ENCODE measurements at regions not wholly inside any gene's neighbourhood (a gene's known extent, or its start where the extent isn't known, plus 50 kb on each side); places are given as distances from the start of the nearest gene placed in this dataset.
"Not testable (repeated sequence)": the region's sequence is repeated elsewhere in the genome, so short reads cannot be mapped to it uniquely, and the experiment has no call there.

GRCh38 chrX:50980251-50980650 is 69.7 kb downstream of the BMP15 start:
- H3K27me3 ChIP-seq = peaks cover 0 to 12% of the 10 kb centered on the region in 2 donors
- TF ChIP-seq POLR2A (IDR thresholded peaks at IDR 0.05) (no peak), CTCF (IDR thresholded peaks at IDR 0.05) (no peak)
- H3K4me1 ChIP-seq = no peaks in the 10 kb centered on the region
- DNase-seq = no peak
- no peak overlapping the region for H3K4me3 ChIP-seq
- H3K27ac ChIP-seq = no peak overlapping the region
- H3K9me3 ChIP-seq = no peaks in the 10 kb centered on the region
- intact Hi-C loops (cut with DNase I; ENCODE audit: low total_unique reads) = no loop called here
- no peaks in the 10 kb centered on the region for H3K36me3 ChIP-seq

GRCh38 chrX:50988649-50989048 is 78.1 kb downstream of the BMP15 start:
- Histone ChIP-seq H3K9me3 (no peaks in the 10 kb centered on the region), H3K36me3 (no peaks in the 10 kb centered on the region), H3K27ac (no peak overlapping the region), H3K27me3 (no peaks in the 10 kb centered on the region), H3K4me3 (no peak overlapping the region), H3K4me1 (no peaks in the 10 kb centered on the region)
- DNase-seq = no peak
- intact Hi-C loops (cut with DNase I; ENCODE audit: low total_unique reads) = no loop called here
- peak in 1 of 4 experiments; percentile 46 for TF ChIP-seq CTCF (IDR thresholded peaks at IDR 0.05)
- no peak for TF ChIP-seq POLR2A (IDR thresholded peaks at IDR 0.05)

GRCh38 chrX:50996930-50997329 is 86.4 kb downstream of the BMP15 start:
- intact Hi-C loops (cut with DNase I; ENCODE audit: low total_unique reads) = no loop called here
- Histone ChIP-seq H3K36me3 (no peaks in the 10 kb centered on the region), H3K4me3 (no peak overlapping the region), H3K9me3 (no peaks in the 10 kb centered on the region), H3K27ac (no peak overlapping the region), H3K27me3 (peaks cover 0 to 4% of the 10 kb centered on the region in 2 donors), H3K4me1 (no peaks in the 10 kb centered on the region)
- TF ChIP-seq CTCF (IDR thresholded peaks at IDR 0.05) = no peak
- no peak for TF ChIP-seq POLR2A (IDR thresholded peaks at IDR 0.05)
- no peak for DNase-seq

- H3K4me1 ChIP-seq; H3K36me3 ChIP-seq; H3K4me3 ChIP-seq; DNase-seq; H3K9me3 ChIP-seq; H3K27me3 ChIP-seq; intact Hi-C loops (cut with DNase I; ENCODE audit: low total_unique reads); H3K27ac ChIP-seq: not testable (repeated sequence)
Measured at GRCh38 chrX:51000384-51000783, 89.8 kb downstream of the BMP15 start.

GRCh38 chrX:51001733-51002632 is 91.4 kb downstream of the BMP15 start:
- intact Hi-C loops (cut with DNase I; ENCODE audit: low total_unique reads); H3K27ac ChIP-seq: not testable (repeated sequence)
- peak; percentile 18 to 48 for DNase-seq

GRCh38 chrX:51006064-51006463 is 95.5 kb downstream of the BMP15 start:
- no peak for TF ChIP-seq CTCF (IDR thresholded peaks at IDR 0.05)
- no peak for TF ChIP-seq POLR2A (IDR thresholded peaks at IDR 0.05)
- Histone ChIP-seq H3K4me3 (no peak overlapping the region), H3K9me3 (no peaks in the 10 kb centered on the region), H3K36me3 (no peaks in the 10 kb centered on the region), H3K4me1 (no peaks in the 10 kb centered on the region), H3K27ac (no peak overlapping the region), H3K27me3 (no peaks in the 10 kb centered on the region)
- DNase-seq = no peak
- intact Hi-C loops (cut with DNase I; ENCODE audit: low total_unique reads) = no loop called here

More at GRCh38 chrX:51001733-51002632, 91.4 kb downstream of the BMP15 start:
- H3K36me3 ChIP-seq, H3K27me3 ChIP-seq, H3K4me1 ChIP-seq, H3K4me3 ChIP-seq, H3K9me3 ChIP-seq: not testable (repeated sequence)
